OCI-LY3 (cell line): ENCODE measurements at regions not wholly inside any gene's neighbourhood (a gene's known extent, or its start where the extent isn't known, plus 50 kb on each side); places are given as distances from the start of the nearest gene placed in this dataset.

Experiments
- CTCF ChIP-seq: fragments of 200-600, 300-600 bp; sonication (generic); IDR thresholded peaks from 2 replicates; pipeline ENCODE4 v1.5.1; 2014; ENCODE audit warnings: antibody characterized with exemption, low read length, low read depth
- EZH2phosphoT487 ChIP-seq: fragments of 200-600 bp; shearing (Covaris generic); IDR thresholded peaks from 2 replicates; pipeline ENCODE4 v1.6.1; 2018; ENCODE audit warnings: antibody characterized with exemption, mixed run types, low read depth

- TF ChIP-seq EZH2phosphoT487 (no peak), CTCF (no peak)
Observed at GRCh38 chr6:154901876-154902552, 93.1 kb upstream of the TIAM2 start.
